Right lobe of liver (tissue), 6 donors: ENCODE measurements at regions not wholly inside any gene's neighbourhood (a gene's known extent, or its start where the extent isn't known, plus 50 kb on each side); places are given as distances from the start of the nearest gene placed in this dataset.

Source experiments
- ATAC-seq, 4 donors: fragments of 200-7000 bp; cut with Tn5 transposase; one replicate each; pipeline ENCODE4 v1.9.1; 2020; ENCODE audit warnings: mild to moderate bottlenecking in 4 of 4, moderate library complexity in 4 of 4
- DNase-seq, 3 donors: peaks; one replicate each; pipeline ENCODE4 v3.0.0-alpha.2; 2020
- H3K27ac ChIP-seq, 3 donors: fragments of 200-600 bp; one replicate each; pipeline ENCODE4 v1.8.0; 2022
- H3K27me3 ChIP-seq, 2 donors: fragments of 200-600 bp; one replicate each; pipeline ENCODE4 v1.8.0; 2022
- H3K36me3 ChIP-seq, 4 donors: fragments of 200-600 bp; sonication (generic) in 1 of 4; one replicate each; pipeline versions ENCODE4 v1.5.1 to v1.8.0; 2017 to 2022; ENCODE audit warnings: control low read depth in 1 of 4
- H3K4me1 ChIP-seq, 4 donors: fragments of 200-600 bp; sonication (generic) in 1 of 4; one replicate each; pipeline versions ENCODE4 v1.5.1 to v1.8.0; 2017 to 2022; ENCODE audit warnings: control low read depth in 1 of 4
- H3K4me3 ChIP-seq, 3 donors: fragments of 200-600 bp; one replicate each; pipeline ENCODE4 v1.8.0; 2022
- H3K9me3 ChIP-seq, 4 donors: fragments of 200-600 bp; sonication (generic) in 1 of 4; one replicate each; pipeline versions ENCODE4 v1.5.1 to v1.8.0; 2017 to 2022; ENCODE audit warnings: control low read depth in 1 of 4
- POLR2A ChIP-seq: fragments of 450-650 bp; IDR thresholded peaks from one replicate; pipeline ENCODE4 v1.6.1; 2017; ENCODE audit warnings: antibody characterized with exemption, mild to moderate bottlenecking
- WGBS: methylation state at CpG from one replicate; pipeline ENCODE4 v1.1.6; 2018; ENCODE audit warnings: low coverage, low lambda C conversion rate; ENCODE audit not compliant: insufficient coverage; ENCODE audit errors: missing lambda C conversion rate; 5-methylcytosine and 5-hydroxymethylcytosine counted together
- intact Hi-C, 2 donors: fragments of 100-400 bp; cut with DNase I; formaldehyde crosslinking; loops; one replicate each; pipeline versions ENCODE4 v1.11.2 to v1.14.1; 2022
- TF ChIP-seq, protein P1 (sequence below), 4 donors: fragments of 200-600 bp in 3 of 4; fragments of 450-650 bp in 1 of 4; IDR thresholded peaks; one replicate each; pipeline versions ENCODE4 v1.5.1 to v1.8.0; 2016 to 2022; ENCODE audit warnings: antibody characterized with exemption in 4 of 4, mild to moderate bottlenecking in 2 of 4
- donor health status: DM: no; HTN: yes; CAD: no.
- donor health status: DM: no; HTN: no; CAD: no.
- donor health status: DM: no; HTN: no; CAD: no.
- donor health status: DM: no; HTN: yes; CAD: no.
- donor health status: DM: no; HTN: yes; CAD: no.

GRCh38 chr5:117788596-117788995 is 1199.8 kb downstream of the DTWD2 start:
- DNase-seq (no peak), ATAC-seq (no peak)
- H3K9me3 ChIP-seq, result no peaks in the 10 kb centered on the region
- no peaks in the 10 kb centered on the region for H3K4me1 ChIP-seq
- TF ChIP-seq, protein P1, sequence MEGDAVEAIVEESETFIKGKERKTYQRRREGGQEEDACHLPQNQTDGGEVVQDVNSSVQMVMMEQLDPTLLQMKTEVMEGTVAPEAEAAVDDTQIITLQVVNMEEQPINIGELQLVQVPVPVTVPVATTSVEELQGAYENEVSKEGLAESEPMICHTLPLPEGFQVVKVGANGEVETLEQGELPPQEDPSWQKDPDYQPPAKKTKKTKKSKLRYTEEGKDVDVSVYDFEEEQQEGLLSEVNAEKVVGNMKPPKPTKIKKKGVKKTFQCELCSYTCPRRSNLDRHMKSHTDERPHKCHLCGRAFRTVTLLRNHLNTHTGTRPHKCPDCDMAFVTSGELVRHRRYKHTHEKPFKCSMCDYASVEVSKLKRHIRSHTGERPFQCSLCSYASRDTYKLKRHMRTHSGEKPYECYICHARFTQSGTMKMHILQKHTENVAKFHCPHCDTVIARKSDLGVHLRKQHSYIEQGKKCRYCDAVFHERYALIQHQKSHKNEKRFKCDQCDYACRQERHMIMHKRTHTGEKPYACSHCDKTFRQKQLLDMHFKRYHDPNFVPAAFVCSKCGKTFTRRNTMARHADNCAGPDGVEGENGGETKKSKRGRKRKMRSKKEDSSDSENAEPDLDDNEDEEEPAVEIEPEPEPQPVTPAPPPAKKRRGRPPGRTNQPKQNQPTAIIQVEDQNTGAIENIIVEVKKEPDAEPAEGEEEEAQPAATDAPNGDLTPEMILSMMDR (IDR thresholded peaks at IDR 0.05), result no peak
- TF ChIP-seq POLR2A, result no peak
- no peaks in the 10 kb centered on the region for H3K36me3 ChIP-seq
- H3K27ac ChIP-seq, result no peak overlapping the region
- H3K4me3 ChIP-seq, result no peak overlapping the region
- intact Hi-C loops, result no loop called here
- no peaks in the 10 kb centered on the region for H3K27me3 ChIP-seq
- 17% methylated on average over 2 of the region's 2 CpGs for WGBS

- WGBS, result 77% methylated on average over 3 of the region's 4 CpGs
- DNase-seq, result no peak
- H3K27ac ChIP-seq, result no peak overlapping the region
- intact Hi-C loops, result no loop called here
- no peaks in the 10 kb centered on the region for H3K4me1 ChIP-seq
- TF ChIP-seq, protein P1 (IDR thresholded peaks at IDR 0.05), result no peak
- TF ChIP-seq POLR2A, result no peak
- ATAC-seq, result no peak
- no peaks in the 10 kb centered on the region for H3K9me3 ChIP-seq
- H3K4me3 ChIP-seq, result no peak overlapping the region
- no peaks in the 10 kb centered on the region for H3K36me3 ChIP-seq
- H3K27me3 ChIP-seq, result no peaks in the 10 kb centered on the region
These were observed 1204.5 kb upstream of the SEMA6A start for GRCh38 chr5:117779171-117779570.

GRCh38 chr5:117776977-117777376 is 1202.4 kb upstream of the SEMA6A start:
- TF ChIP-seq POLR2A, result no peak
- TF ChIP-seq, protein P1 (IDR thresholded peaks at IDR 0.05), result no peak
- no peak overlapping the region for H3K4me3 ChIP-seq
- no peaks in the 10 kb centered on the region for H3K4me1 ChIP-seq
- H3K27ac ChIP-seq, result no peak overlapping the region
- DNase-seq (no peak), ATAC-seq (no peak)
- intact Hi-C loops, result no loop called here
- H3K27me3 ChIP-seq, result no peaks in the 10 kb centered on the region
- H3K9me3 ChIP-seq, result no peaks in the 10 kb centered on the region
- WGBS, result 49% methylated on average over 3 of the region's 3 CpGs
- no peaks in the 10 kb centered on the region for H3K36me3 ChIP-seq

DNA sequence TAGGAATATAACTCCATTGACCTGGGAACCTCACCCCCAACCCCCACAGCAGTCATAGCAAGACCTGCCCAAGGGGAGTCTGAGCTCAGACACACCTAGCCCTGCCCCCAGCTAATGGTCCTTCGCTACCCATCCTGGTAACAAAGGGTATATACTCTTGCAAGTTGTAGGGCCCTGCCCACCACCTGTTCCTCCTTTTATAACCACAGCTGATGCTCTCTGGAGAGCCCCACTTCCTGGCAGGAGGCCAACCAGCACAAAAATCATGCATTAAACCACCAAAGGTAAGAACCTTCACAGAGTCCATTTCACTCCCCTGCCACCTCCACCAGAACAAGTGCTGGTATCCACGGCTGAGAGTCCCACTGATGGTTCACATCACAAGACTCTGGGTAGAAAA is 1195.3 kb upstream of the SEMA6A start:
- no peaks in the 10 kb centered on the region for H3K9me3 ChIP-seq
- TF ChIP-seq, protein P1 (IDR thresholded peaks at IDR 0.05), result no peak
- TF ChIP-seq POLR2A, result no peak
- ATAC-seq, result no peak
- no peaks in the 10 kb centered on the region for H3K4me1 ChIP-seq
- H3K27me3 ChIP-seq, result no peaks in the 10 kb centered on the region
- intact Hi-C loops, result no loop called here
- whole genome bisulfite sequencing, result 75% methylated on average over 2 of the region's 2 CpGs
- H3K27ac ChIP-seq, result no peak overlapping the region
- no peaks in the 10 kb centered on the region for H3K36me3 ChIP-seq
- DNase-seq, result no peak
- no peak overlapping the region for H3K4me3 ChIP-seq

DNA sequence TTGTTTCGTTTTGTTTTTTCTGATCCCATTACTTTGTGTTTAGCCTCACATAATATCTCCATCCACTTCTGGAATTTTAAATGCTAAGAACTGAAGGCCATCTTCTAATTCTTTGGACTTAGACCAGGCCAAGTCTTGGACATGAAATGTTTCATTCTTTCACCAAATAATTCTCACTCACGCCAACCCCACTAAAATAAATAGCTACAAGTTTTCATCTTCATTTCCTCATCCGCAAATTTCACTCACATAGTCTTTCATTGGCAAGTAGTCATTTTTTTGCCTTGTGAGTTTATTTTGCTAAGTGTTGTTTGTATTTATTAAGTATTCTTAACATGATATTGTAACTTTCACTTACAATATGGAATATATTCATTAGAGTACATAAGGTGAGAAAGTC is 1188.6 kb upstream of the SEMA6A start:
- H3K9me3 ChIP-seq, result no peaks in the 10 kb centered on the region
- intact Hi-C loops, result no loop called here
- H3K27me3 ChIP-seq, result no peaks in the 10 kb centered on the region
- no peak for ATAC-seq
- no peak for DNase-seq
- no peaks in the 10 kb centered on the region for H3K36me3 ChIP-seq
- TF ChIP-seq, protein P1 (IDR thresholded peaks at IDR 0.05), result no peak
- no peak for TF ChIP-seq POLR2A
- H3K4me3 ChIP-seq, result no peak overlapping the region
- H3K27ac ChIP-seq, result no peak overlapping the region
- 72% methylated on average over 3 of the region's 3 CpGs for WGBS
- H3K4me1 ChIP-seq, result no peaks in the 10 kb centered on the region
